ENCODE measurements at regions not wholly inside any gene's neighbourhood (a gene's known extent, or its start where the extent isn't known, plus 50 kb on each side); places are given as distances from the start of the nearest gene placed in this dataset.

GRCh38 chr3:117485841-117486240 lies 776.3 kb downstream of the TUSC7 start:
- DNase-seq = no peak

- DNase-seq = no peak
These were observed 777.4 kb downstream of the TUSC7 start for GRCh38 chr3:117486719-117487716.

- no peak for DNase-seq
These were observed 779.4 kb downstream of the TUSC7 start for GRCh38 chr3:117488983-117489382.

GRCh38 chr3:117489663-117490079 lies 780.1 kb downstream of the TUSC7 start:
- no peak for DNase-seq

- no peak for DNase-seq
These were observed 781.1 kb downstream of the TUSC7 start for GRCh38 chr3:117490716-117491115.

- no peak for DNase-seq
These were observed 786.0 kb downstream of the TUSC7 start for GRCh38 chr3:117495620-117496019.

GRCh38 chr3:117499189-117499870 lies 789.8 kb downstream of the TUSC7 start:
- DNase-seq = no peak

- no peak for DNase-seq
These were observed 798.4 kb downstream of the TUSC7 start for GRCh38 chr3:117507958-117508357.

GRCh38 chr3:117509858-117510257 lies 800.3 kb downstream of the TUSC7 start:
- DNase-seq = no peak

GRCh38 chr3:117510396-117510795 lies 800.8 kb downstream of the TUSC7 start:
- DNase-seq = no peak

- no peak for DNase-seq
These were observed 803.4 kb downstream of the TUSC7 start for GRCh38 chr3:117512975-117513374.

GRCh38 chr3:117515309-117515708 lies 805.7 kb downstream of the TUSC7 start:
- no peak for DNase-seq

- DNase-seq = no peak
These were observed 808.8 kb downstream of the TUSC7 start for GRCh38 chr3:117518364-117518763.

- DNase-seq = no peak
These were observed 810.2 kb downstream of the TUSC7 start for GRCh38 chr3:117519776-117520175.

- DNase-seq = no peak
These were observed 811.0 kb downstream of the TUSC7 start for GRCh38 chr3:117520582-117520981.

- no peak for DNase-seq
These were observed 813.8 kb downstream of the TUSC7 start for GRCh38 chr3:117523418-117523817.

GRCh38 chr3:117524890-117525289 lies 815.3 kb downstream of the TUSC7 start:
- DNase-seq = no peak

- no peak for DNase-seq
These were observed 817.0 kb downstream of the TUSC7 start for GRCh38 chr3:117526470-117527079.

- DNase-seq = no peak
These were observed 817.8 kb downstream of the TUSC7 start for GRCh38 chr3:117527346-117527745.

GRCh38 chr3:117528688-117529087 lies 819.1 kb downstream of the TUSC7 start:
- no peak for DNase-seq

GRCh38 chr3:117531078-117531767 lies 821.6 kb downstream of the TUSC7 start:
- DNase-seq = no peak

- no peak for DNase-seq
These were observed 822.7 kb downstream of the TUSC7 start for GRCh38 chr3:117532268-117532667.

- DNase-seq = no peak
These were observed 824.6 kb downstream of the TUSC7 start for GRCh38 chr3:117534138-117534537.
